HepG2 (cell line): ENCODE measurements at regions not wholly inside any gene's neighbourhood (a gene's known extent, or its start where the extent isn't known, plus 50 kb on each side); places are given as distances from the start of the nearest gene placed in this dataset.
A peak's percentile ranks its signal among the peaks of the same experiment; 100 is the strongest.
"Not testable (repeated sequence)": the region's sequence is repeated elsewhere in the genome, so short reads cannot be mapped to it uniquely, and the experiment has no call there.

Experiments
- ATAC-seq: fragments of 200-7000 bp; cut with Tn5 transposase; 3 replicates; pipeline ENCODE4 v1.9.1; 2020; ENCODE audit warnings: mild to moderate bottlenecking, moderate library complexity
- BruUV-seq: library from RNA; stranded (reverse); fragments of 400-500 nt; replicated peaks from 2 replicates; lab custom pipeline; 2021; lab: Mats Ljungman, UMichigan
- CTCF ChIA-PET: fragments of 300-600 bp; formaldehyde crosslinking; extraction: SDS; loops from one replicate; lab custom pipeline; 2021; ENCODE audit warnings: low total read pairs, inconsistent platforms, low intra/inter-chr PET ratio; lab: Yijun Ruan, JAX
- POLR2A ChIA-PET: fragments of 350-600 bp; sonication (Branson Sonifier 250); formaldehyde crosslinking; loops from one replicate; lab custom pipeline; 2020; ENCODE audit warnings: antibody characterized with exemption, inconsistent platforms; lab: Yijun Ruan, JAX
- DNase-seq: peaks from one replicate; pipeline ENCODE4 v3.0.0-alpha.2; 2015; ENCODE audit warnings: low spot score
- FAIRE-seq: peaks from 3 replicates; lab custom pipeline; 2011; peaks lifted over from hg19 to GRCh38; lab: Jason Lieb, UNC
- H2AFZ ChIP-seq: one replicate; pipeline ENCODE4 v1.6.1; 2011; ENCODE audit warnings: low read length, inconsistent platforms
- H3K27ac ChIP-seq: fragments of 300-600 bp; 3 replicates; pipeline ENCODE4 v1.8.0; 2011; ENCODE audit warnings: mixed run types, mild to moderate bottlenecking, mixed read lengths, low read length, inconsistent platforms; ENCODE audit not compliant: insufficient read depth; ENCODE audit errors: extremely low read length
- H3K27me3 ChIP-seq, 2 experiments: fragments of 200-600 bp in 1 of 2; 2 replicates in 1 of 2; 3 replicates in 1 of 2; pipeline versions ENCODE4 v1.6.0 to v1.8.0; 2011; ENCODE audit warnings: low read length in 2 of 2, mild to moderate bottlenecking in 2 of 2, moderate library complexity in 2 of 2, inconsistent platforms in 1 of 2; ENCODE audit not compliant: insufficient read depth in 2 of 2, control insufficient read depth in 1 of 2
- H3K36me3 ChIP-seq, 2 experiments: fragments of 200-600 bp in 1 of 2; replicated peaks in 1 of 2; 2 replicates in 1 of 2; 3 replicates in 1 of 2; pipeline versions ENCODE4 v1.5.1 to v1.8.0; 2011; ENCODE audit warnings: low read length in 2 of 2, inconsistent platforms in 1 of 2; ENCODE audit not compliant: insufficient read depth in 2 of 2, control insufficient read depth in 1 of 2
- H3K4me1 ChIP-seq: 2 replicates; pipeline ENCODE4 v1.5.1; 2012; ENCODE audit warnings: low read length, inconsistent platforms; ENCODE audit not compliant: insufficient read depth
- H3K4me2 ChIP-seq: 2 replicates; pipeline ENCODE4 v1.6.0; 2011; ENCODE audit warnings: low read depth, low read length, inconsistent platforms
- H3K4me3 ChIP-seq, 3 experiments: fragments of 200-600 bp in 1 of 3; sonication (generic), shearing (Covaris generic) in 1 of 3; replicated peaks in 1 of 3; 2 replicates each; pipeline ENCODE4 v1.5.1; 2011 to 2016; ENCODE audit warnings: low read length in 3 of 3, inconsistent platforms in 2 of 3, low read depth in 2 of 3, mild to moderate bottlenecking in 2 of 3, control low read depth in 1 of 3, mixed read lengths in 1 of 3; ENCODE audit not compliant: insufficient read depth in 1 of 3
- H3K79me2 ChIP-seq: one replicate; pipeline ENCODE4 v1.6.1; 2011; ENCODE audit warnings: low read length, inconsistent platforms; ENCODE audit not compliant: insufficient read depth
- H3K9ac ChIP-seq: 2 replicates; pipeline ENCODE4 v1.6.0; 2011; ENCODE audit warnings: mild to moderate bottlenecking, low read depth, low read length, inconsistent platforms; ENCODE audit not compliant: insufficient read depth
- H3K9me3 ChIP-seq: 2 replicates; pipeline ENCODE4 v1.5.1; 2012; ENCODE audit warnings: mild to moderate bottlenecking, low read length
- H4K20me1 ChIP-seq: 2 replicates; pipeline ENCODE4 v1.6.0; 2011; ENCODE audit warnings: inconsistent platforms, mild to moderate bottlenecking, low read length, moderate library complexity; ENCODE audit not compliant: insufficient read depth
- STAG1 ChIP-seq: sonication (generic); formaldehyde crosslinking; IDR thresholded peaks from 2 replicates; pipeline ENCODE4 v1.4.0; 2020; ENCODE audit warnings: missing genetic modification reagents
- WGBS: methylation state at CpG from one replicate; pipeline ENCODE4 v1.1.6; 2017; ENCODE audit warnings: low lambda C conversion rate; 5-methylcytosine and 5-hydroxymethylcytosine counted together
- in situ Hi-C: cut with HindIII; loops from 2 replicates; pipeline ENCODE4 v1.10.0; 2017; ENCODE audit warnings: low pct_unique_long_range_greater_than_20kb; ENCODE audit not compliant: extremely low pct_ligation_motif_present
- intact Hi-C: fragments of 100-400 bp; cut with micrococcal nuclease; formaldehyde crosslinking; loops from one replicate; pipeline ENCODE4 v1.10.0; 2022; ENCODE audit not compliant: unreplicated experiment

- peaks cover 9 to 38% of the 10 kb centered on the region in 2 experiments for H3K27me3 ChIP-seq
- 52% methylated on average over 21 of the region's 34 CpGs for WGBS
- H4K20me1 ChIP-seq, H3K4me3 ChIP-seq, H3K4me2 ChIP-seq, FAIRE-seq, DNase-seq, CTCF ChIA-PET, intact Hi-C loops, H3K27ac ChIP-seq, H3K79me2 ChIP-seq, H3K9ac ChIP-seq, in situ Hi-C loops, ATAC-seq, H2AFZ ChIP-seq, BruUV-seq, H3K36me3 ChIP-seq, POLR2A ChIA-PET, H3K9me3 ChIP-seq, H3K4me1 ChIP-seq: not testable (repeated sequence)
- TF ChIP-seq STAG1, result peak; percentile 30
Measured at GRCh38 chr16:88262858-88263563, 119.7 kb upstream of the ZNF469 start.

- FAIRE-seq, H3K4me2 ChIP-seq, H2AFZ ChIP-seq, H3K9me3 ChIP-seq, H3K9ac ChIP-seq, H3K36me3 ChIP-seq, DNase-seq, POLR2A ChIA-PET, H3K27ac ChIP-seq, H3K4me1 ChIP-seq, in situ Hi-C loops, H4K20me1 ChIP-seq, ATAC-seq, intact Hi-C loops, CTCF ChIA-PET, H3K79me2 ChIP-seq, BruUV-seq, H3K4me3 ChIP-seq: not testable (repeated sequence)
- H3K27me3 ChIP-seq, result peaks cover 9 to 44% of the 10 kb centered on the region in 2 experiments
- WGBS, result 49% methylated on average over 8 of the region's 17 CpGs
Measured at GRCh38 chr16:88263681-88264287, 119.0 kb upstream of the ZNF469 start.
